ENCODE measurements at regions not wholly inside any gene's neighbourhood (a gene's known extent, or its start where the extent isn't known, plus 50 kb on each side); places are given as distances from the start of the nearest gene placed in this dataset.

DNA sequence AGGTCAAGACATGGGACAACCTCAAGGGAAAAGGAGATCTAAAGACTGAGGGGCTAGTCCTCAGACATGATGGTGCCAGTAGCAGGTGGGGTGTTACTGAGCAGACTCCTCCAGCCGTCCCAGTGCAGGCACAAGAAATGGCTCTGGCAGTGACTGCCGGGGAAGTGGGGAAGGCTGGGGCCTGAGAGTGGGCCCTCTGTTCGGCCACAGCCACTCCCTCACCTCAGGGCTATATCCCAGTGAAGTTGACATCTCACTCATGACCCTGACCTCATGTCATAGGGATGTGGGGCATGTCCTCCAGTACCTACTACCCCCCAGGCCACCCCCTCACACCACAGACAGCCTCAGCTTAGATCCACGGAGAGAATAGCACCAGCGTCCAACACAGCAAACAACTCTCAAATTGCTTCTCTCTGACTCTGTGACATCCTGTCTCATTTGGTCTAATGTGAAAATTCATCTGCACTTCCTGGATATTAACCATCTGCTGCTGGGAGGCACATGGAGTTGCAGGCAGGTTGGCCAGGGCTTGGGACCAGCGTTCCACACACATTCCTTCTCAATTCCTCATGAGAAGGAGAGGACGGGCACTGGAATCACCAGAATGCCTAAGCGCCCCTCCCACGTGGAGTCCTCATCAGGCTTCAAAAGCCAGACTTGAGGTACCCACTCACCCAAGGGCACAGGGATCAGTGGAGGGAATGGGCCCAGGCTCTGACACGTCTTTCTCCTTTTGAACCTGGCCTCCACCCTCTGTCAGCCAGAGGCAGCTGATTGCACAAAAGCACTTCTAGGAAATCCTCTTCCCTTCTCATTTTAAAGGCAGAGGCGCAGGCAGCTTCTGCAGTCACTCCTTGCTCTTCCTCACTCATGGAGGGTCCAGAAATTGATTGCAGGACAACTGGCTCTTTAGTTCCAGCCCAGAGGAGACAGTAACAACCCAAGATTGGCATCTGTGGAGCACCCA, 163.6 kb upstream of the CST7 start:
- TF ChIP-seq CTCF (conservative IDR thresholded peaks at IDR 0.05 in 1 of 2, IDR thresholded peaks at IDR 0.05 in 1 of 2; ENCODE audit: extremely low read depth in 1 of 2, insufficient read depth in 1 of 2, low read depth in 1 of 2, low read length in 2 of 2) (no peak), EZH2 (IDR thresholded peaks at IDR 0.05; ENCODE audit: borderline replicate concordance, low read length) (no peak)
